Liver (tissue), 8 donors: ENCODE measurements at regions not wholly inside any gene's neighbourhood (a gene's known extent, or its start where the extent isn't known, plus 50 kb on each side); places are given as distances from the start of the nearest gene placed in this dataset.

Experiments used
- DNase-seq: peaks from one replicate; pipeline ENCODE4 v3.0.0-alpha.2; 2017; ENCODE audit warnings: low spot score
- H3K27ac ChIP-seq, 2 donors: one replicate each; pipeline ENCODE4 v1.7.0; 2013; ENCODE audit warnings: inconsistent platforms in 2 of 2, low read length in 2 of 2, control low read depth in 1 of 2, low read depth in 1 of 2, mild to moderate bottlenecking in 1 of 2
- H3K27me3 ChIP-seq, 4 donors: one replicate each; pipeline versions ENCODE4 v1.6.1 to v1.7.0; 2013; ENCODE audit warnings: low read length in 3 of 4, inconsistent platforms in 1 of 4, mild to moderate bottlenecking in 1 of 4, moderate library complexity in 1 of 4; ENCODE audit not compliant: control insufficient read depth in 4 of 4, insufficient read depth in 4 of 4
- H3K36me3 ChIP-seq, 4 donors: one replicate each; pipeline versions ENCODE4 v1.6.1 to v1.7.0; 2013; ENCODE audit warnings: low read length in 3 of 4, mild to moderate bottlenecking in 3 of 4, low read depth in 1 of 4, moderate library complexity in 1 of 4; ENCODE audit not compliant: control insufficient read depth in 4 of 4, insufficient read depth in 3 of 4
- H3K4me1 ChIP-seq, 4 donors: one replicate each; pipeline versions ENCODE4 v1.6.1 to v1.7.0; 2013; ENCODE audit warnings: low read length in 3 of 4, mild to moderate bottlenecking in 3 of 4, moderate library complexity in 1 of 4; ENCODE audit not compliant: control insufficient read depth in 4 of 4, insufficient read depth in 4 of 4
- H3K4me3 ChIP-seq, 3 donors: one replicate each; pipeline versions ENCODE4 v1.6.1 to v1.7.0; 2013; ENCODE audit warnings: low read length in 3 of 3, control low read depth in 1 of 3, low read depth in 1 of 3, mild to moderate bottlenecking in 1 of 3
- H3K9ac ChIP-seq, 2 donors: one replicate each; pipeline ENCODE4 v1.7.0; 2013; ENCODE audit warnings: low read length in 2 of 2, mild to moderate bottlenecking in 2 of 2, moderate library complexity in 2 of 2, control low read depth in 1 of 2, low read depth in 1 of 2
- H3K9me3 ChIP-seq, 4 donors: one replicate each; pipeline versions ENCODE4 v1.6.1 to v1.7.0; 2013; ENCODE audit warnings: low read length in 3 of 4; ENCODE audit not compliant: control insufficient read depth in 4 of 4
- FOXA1 ChIP-seq: IDR thresholded peaks from 2 replicates; pipeline ENCODE4 v1.6.1; 2016; ENCODE audit warnings: antibody characterized with exemption
- FOXA2 ChIP-seq: IDR thresholded peaks from 2 replicates; pipeline ENCODE4 v1.6.1; 2016; ENCODE audit warnings: antibody characterized with exemption
- HNF4A ChIP-seq, 2 donors: conservative IDR thresholded peaks; 2 replicates each; pipeline ENCODE4 v1.6.1; 2016; ENCODE audit warnings: antibody characterized with exemption in 2 of 2, mild to moderate bottlenecking in 2 of 2
- HNF4G ChIP-seq: IDR thresholded peaks from 2 replicates; pipeline ENCODE4 v1.6.1; 2016; ENCODE audit warnings: antibody characterized with exemption
- JUND ChIP-seq, 2 donors: IDR thresholded peaks; 2 replicates each; pipeline ENCODE4 v1.6.1; 2016; ENCODE audit warnings: antibody characterized with exemption in 2 of 2
- RAD21 ChIP-seq, 2 donors: IDR thresholded peaks; 2 replicates each; pipeline ENCODE4 v1.6.1; 2016; ENCODE audit warnings: antibody characterized with exemption in 2 of 2, mild to moderate bottlenecking in 2 of 2
- SP1 ChIP-seq: IDR thresholded peaks from 2 replicates; pipeline ENCODE4 v1.6.1; 2018; ENCODE audit warnings: antibody characterized with exemption, mild to moderate bottlenecking
- YY1 ChIP-seq: IDR thresholded peaks from 2 replicates; pipeline ENCODE4 v1.6.1; 2016; ENCODE audit warnings: antibody characterized with exemption, mild to moderate bottlenecking
- WGBS: extraction: QIAGEN DNeasy Blood & Tissue Kit; methylation state at CpG from one replicate; pipeline ENCODE4 v1.1.7; 2013; 5-methylcytosine and 5-hydroxymethylcytosine counted together
- TF ChIP-seq, protein P1 (sequence below): IDR thresholded peaks from 2 replicates; pipeline ENCODE4 v1.6.1; 2016; ENCODE audit warnings: antibody characterized with exemption, mild to moderate bottlenecking
- TF ChIP-seq, protein P2 (sequence below): IDR thresholded peaks from 2 replicates; pipeline ENCODE4 v1.6.1; 2016; ENCODE audit warnings: antibody characterized with exemption
- TF ChIP-seq, protein P3 (sequence below): fragments of 150-350 bp; IDR thresholded peaks from 2 replicates; pipeline ENCODE4 v1.5.1; 2017; ENCODE audit warnings: improper control_type of control experiment, low read depth, low read length; ENCODE audit not compliant: missing input control
- TF ChIP-seq, protein P4 (sequence below): IDR thresholded peaks from 2 replicates; pipeline ENCODE4 v1.6.1; 2016; ENCODE audit warnings: antibody characterized with exemption
- TF ChIP-seq, protein P5 (sequence below): IDR thresholded peaks from 2 replicates; pipeline ENCODE4 v1.6.1; 2016; ENCODE audit warnings: antibody characterized with exemption
- donor health status: healthy.
- donor health status: healthy.
- donor health status: healthy.
- donor health status: healthy.
- donor health status: healthy.

DNA sequence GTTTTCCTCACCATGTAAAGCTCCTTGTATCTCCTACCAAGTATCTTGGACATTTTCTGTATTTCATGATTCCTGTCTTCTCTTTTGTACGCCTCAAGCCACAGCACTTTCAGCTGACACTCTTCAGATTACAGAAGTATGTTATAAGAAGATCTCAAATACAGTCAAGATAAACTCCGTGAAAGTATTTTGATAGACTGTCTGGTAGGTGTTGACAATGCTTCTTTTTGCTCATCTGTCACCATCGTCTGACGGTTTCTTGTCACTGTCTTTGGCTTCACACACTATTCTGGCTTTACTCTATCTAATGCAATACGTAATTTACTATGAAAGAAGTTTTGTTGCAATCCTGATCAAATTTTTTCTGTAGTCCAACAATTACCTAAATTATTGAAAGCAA lies 294.5 kb upstream of the CDH12 start (continued):
- TF ChIP-seq, protein P1, sequence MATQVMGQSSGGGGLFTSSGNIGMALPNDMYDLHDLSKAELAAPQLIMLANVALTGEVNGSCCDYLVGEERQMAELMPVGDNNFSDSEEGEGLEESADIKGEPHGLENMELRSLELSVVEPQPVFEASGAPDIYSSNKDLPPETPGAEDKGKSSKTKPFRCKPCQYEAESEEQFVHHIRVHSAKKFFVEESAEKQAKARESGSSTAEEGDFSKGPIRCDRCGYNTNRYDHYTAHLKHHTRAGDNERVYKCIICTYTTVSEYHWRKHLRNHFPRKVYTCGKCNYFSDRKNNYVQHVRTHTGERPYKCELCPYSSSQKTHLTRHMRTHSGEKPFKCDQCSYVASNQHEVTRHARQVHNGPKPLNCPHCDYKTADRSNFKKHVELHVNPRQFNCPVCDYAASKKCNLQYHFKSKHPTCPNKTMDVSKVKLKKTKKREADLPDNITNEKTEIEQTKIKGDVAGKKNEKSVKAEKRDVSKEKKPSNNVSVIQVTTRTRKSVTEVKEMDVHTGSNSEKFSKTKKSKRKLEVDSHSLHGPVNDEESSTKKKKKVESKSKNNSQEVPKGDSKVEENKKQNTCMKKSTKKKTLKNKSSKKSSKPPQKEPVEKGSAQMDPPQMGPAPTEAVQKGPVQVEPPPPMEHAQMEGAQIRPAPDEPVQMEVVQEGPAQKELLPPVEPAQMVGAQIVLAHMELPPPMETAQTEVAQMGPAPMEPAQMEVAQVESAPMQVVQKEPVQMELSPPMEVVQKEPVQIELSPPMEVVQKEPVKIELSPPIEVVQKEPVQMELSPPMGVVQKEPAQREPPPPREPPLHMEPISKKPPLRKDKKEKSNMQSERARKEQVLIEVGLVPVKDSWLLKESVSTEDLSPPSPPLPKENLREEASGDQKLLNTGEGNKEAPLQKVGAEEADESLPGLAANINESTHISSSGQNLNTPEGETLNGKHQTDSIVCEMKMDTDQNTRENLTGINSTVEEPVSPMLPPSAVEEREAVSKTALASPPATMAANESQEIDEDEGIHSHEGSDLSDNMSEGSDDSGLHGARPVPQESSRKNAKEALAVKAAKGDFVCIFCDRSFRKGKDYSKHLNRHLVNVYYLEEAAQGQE: no peak
- TF ChIP-seq HNF4G: no peak

DNA sequence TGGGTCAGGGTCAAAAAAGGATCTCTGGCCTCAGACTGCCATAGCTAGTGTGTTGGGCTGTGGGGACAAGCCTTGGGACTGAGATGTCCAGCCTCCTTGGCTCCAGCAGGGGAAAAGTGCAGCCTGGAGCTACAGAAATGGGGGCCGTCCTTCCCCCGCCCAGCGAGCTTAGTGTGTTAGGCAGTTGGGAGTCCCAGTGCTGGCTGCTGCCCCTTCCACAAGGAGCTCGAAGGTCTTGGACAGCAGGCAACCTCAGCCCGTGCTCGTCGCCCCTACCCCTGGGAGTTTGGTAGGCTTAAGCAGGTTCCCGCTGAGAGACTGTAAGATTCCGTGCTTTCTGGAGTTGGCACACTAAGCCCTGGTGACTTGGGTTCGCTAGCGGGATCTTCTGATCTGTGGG lies 293.0 kb upstream of the CDH12 start:
- WGBS: 94% methylated on average over 11 of the region's 11 CpGs
- Histone ChIP-seq H3K4me3 (no peak overlapping the region), H3K36me3 (no peaks in the 10 kb centered on the region), H3K27me3 (no peaks in the 10 kb centered on the region), H3K27ac (no peak overlapping the region), H3K9me3 (no peaks in the 10 kb centered on the region), H3K4me1 (no peaks in the 10 kb centered on the region), H3K9ac (no peak overlapping the region)
- TF ChIP-seq, protein P2, sequence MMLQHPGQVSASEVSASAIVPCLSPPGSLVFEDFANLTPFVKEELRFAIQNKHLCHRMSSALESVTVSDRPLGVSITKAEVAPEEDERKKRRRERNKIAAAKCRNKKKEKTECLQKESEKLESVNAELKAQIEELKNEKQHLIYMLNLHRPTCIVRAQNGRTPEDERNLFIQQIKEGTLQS: no peak
- TF ChIP-seq SP1 (no peak), YY1 (no peak), HNF4A (conservative IDR thresholded peaks at IDR 0.05) (no peak), HNF4G (no peak), FOXA2 (no peak), RAD21 (IDR thresholded peaks at IDR 0.05) (no peak), JUND (IDR thresholded peaks at IDR 0.05) (no peak), FOXA1 (no peak)
- TF ChIP-seq, protein P3, sequence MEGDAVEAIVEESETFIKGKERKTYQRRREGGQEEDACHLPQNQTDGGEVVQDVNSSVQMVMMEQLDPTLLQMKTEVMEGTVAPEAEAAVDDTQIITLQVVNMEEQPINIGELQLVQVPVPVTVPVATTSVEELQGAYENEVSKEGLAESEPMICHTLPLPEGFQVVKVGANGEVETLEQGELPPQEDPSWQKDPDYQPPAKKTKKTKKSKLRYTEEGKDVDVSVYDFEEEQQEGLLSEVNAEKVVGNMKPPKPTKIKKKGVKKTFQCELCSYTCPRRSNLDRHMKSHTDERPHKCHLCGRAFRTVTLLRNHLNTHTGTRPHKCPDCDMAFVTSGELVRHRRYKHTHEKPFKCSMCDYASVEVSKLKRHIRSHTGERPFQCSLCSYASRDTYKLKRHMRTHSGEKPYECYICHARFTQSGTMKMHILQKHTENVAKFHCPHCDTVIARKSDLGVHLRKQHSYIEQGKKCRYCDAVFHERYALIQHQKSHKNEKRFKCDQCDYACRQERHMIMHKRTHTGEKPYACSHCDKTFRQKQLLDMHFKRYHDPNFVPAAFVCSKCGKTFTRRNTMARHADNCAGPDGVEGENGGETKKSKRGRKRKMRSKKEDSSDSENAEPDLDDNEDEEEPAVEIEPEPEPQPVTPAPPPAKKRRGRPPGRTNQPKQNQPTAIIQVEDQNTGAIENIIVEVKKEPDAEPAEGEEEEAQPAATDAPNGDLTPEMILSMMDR: no peak
- TF ChIP-seq, protein P4, sequence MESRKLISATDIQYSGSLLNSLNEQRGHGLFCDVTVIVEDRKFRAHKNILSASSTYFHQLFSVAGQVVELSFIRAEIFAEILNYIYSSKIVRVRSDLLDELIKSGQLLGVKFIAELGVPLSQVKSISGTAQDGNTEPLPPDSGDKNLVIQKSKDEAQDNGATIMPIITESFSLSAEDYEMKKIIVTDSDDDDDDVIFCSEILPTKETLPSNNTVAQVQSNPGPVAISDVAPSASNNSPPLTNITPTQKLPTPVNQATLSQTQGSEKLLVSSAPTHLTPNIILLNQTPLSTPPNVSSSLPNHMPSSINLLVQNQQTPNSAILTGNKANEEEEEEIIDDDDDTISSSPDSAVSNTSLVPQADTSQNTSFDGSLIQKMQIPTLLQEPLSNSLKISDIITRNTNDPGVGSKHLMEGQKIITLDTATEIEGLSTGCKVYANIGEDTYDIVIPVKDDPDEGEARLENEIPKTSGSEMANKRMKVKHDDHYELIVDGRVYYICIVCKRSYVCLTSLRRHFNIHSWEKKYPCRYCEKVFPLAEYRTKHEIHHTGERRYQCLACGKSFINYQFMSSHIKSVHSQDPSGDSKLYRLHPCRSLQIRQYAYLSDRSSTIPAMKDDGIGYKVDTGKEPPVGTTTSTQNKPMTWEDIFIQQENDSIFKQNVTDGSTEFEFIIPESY: no peak
- TF ChIP-seq, protein P5, sequence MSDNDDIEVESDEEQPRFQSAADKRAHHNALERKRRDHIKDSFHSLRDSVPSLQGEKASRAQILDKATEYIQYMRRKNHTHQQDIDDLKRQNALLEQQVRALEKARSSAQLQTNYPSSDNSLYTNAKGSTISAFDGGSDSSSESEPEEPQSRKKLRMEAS: no peak
- no peak for DNase-seq
